ENCODE measurements at regions not wholly inside any gene's neighbourhood (a gene's known extent, or its start where the extent isn't known, plus 50 kb on each side); places are given as distances from the start of the nearest gene placed in this dataset.

DNA sequence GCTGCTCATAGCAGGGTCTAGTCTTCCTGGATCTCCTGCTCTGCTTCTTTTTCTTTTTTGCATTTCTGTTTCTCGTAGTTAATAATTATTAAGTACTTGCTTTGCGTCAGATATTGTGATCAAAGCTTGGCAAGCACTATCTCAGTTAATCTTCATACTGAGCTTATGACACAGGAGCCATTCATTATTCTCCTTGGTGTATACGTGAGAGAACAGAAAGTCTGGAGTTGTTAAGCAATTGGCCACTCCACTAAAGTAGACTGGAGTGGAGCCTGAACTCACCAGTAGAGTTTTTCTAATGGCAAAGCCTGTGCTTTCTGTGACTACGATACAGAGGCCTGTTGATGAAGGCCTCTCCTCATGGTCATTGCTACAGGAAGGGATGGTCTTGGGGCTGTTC lies 285.9 kb downstream of the RFC3 start:
- ChIA-PET POLR2A (no interaction called here), CTCF (no interaction called here)
- H3K36me3 Mint-ChIP-seq (ENCODE audit: insufficient read depth, unreplicated experiment): no peaks in the 10 kb centered on the region
- DNase-seq (ENCODE audit: unreplicated experiment): no peak
- TF ChIP-seq, protein P1, sequence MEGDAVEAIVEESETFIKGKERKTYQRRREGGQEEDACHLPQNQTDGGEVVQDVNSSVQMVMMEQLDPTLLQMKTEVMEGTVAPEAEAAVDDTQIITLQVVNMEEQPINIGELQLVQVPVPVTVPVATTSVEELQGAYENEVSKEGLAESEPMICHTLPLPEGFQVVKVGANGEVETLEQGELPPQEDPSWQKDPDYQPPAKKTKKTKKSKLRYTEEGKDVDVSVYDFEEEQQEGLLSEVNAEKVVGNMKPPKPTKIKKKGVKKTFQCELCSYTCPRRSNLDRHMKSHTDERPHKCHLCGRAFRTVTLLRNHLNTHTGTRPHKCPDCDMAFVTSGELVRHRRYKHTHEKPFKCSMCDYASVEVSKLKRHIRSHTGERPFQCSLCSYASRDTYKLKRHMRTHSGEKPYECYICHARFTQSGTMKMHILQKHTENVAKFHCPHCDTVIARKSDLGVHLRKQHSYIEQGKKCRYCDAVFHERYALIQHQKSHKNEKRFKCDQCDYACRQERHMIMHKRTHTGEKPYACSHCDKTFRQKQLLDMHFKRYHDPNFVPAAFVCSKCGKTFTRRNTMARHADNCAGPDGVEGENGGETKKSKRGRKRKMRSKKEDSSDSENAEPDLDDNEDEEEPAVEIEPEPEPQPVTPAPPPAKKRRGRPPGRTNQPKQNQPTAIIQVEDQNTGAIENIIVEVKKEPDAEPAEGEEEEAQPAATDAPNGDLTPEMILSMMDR (IDR thresholded peaks at IDR 0.05; ENCODE audit: unreplicated experiment): no peak
- H3K9me3 Mint-ChIP-seq (ENCODE audit: unreplicated experiment): peaks cover 1% of the 10 kb centered on the region
- BruUV-seq (replicated peaks): no TSS peak
- peaks cover 15% of the 10 kb centered on the region for H3K4me1 Mint-ChIP-seq (ENCODE audit: insufficient read depth, unreplicated experiment)
- H3K27me3 Mint-ChIP-seq (ENCODE audit: insufficient read depth, unreplicated experiment): no peaks in the 10 kb centered on the region
- no peak overlapping the region for H3K27ac Mint-ChIP-seq (ENCODE audit: low read depth, unreplicated experiment)
- no peak overlapping the region for H3K4me3 Mint-ChIP-seq (ENCODE audit: unreplicated experiment)
- intact Hi-C loops (cut with micrococcal nuclease): no loop called here

GRCh38 chr13:34104853-34105252 lies 286.9 kb downstream of the RFC3 start:
- Mint-ChIP-seq H3K4me3 (ENCODE audit: unreplicated experiment) (no peak overlapping the region), H3K36me3 (ENCODE audit: insufficient read depth, unreplicated experiment) (no peaks in the 10 kb centered on the region), H3K9me3 (ENCODE audit: unreplicated experiment) (peaks cover 11% of the 10 kb centered on the region), H3K27ac (ENCODE audit: low read depth, unreplicated experiment) (no peak overlapping the region), H3K4me1 (ENCODE audit: insufficient read depth, unreplicated experiment) (peaks cover 12% of the 10 kb centered on the region), H3K27me3 (ENCODE audit: insufficient read depth, unreplicated experiment) (no peaks in the 10 kb centered on the region)
- TF ChIP-seq, protein P1 (IDR thresholded peaks at IDR 0.05; ENCODE audit: unreplicated experiment): no peak
- ChIA-PET CTCF (interaction anchor here (0.6 kb wide), 1 partner anchor 231 kb away, joined by 4 read pairs; no protein-coding TSS in a partner anchor), POLR2A (interaction anchor here (0.5 kb wide), 1 partner anchor 59 kb away, joined by 4 read pairs; no protein-coding TSS in a partner anchor)
- no TSS peak for BruUV-seq (replicated peaks)
- intact Hi-C loops (cut with micrococcal nuclease): no loop called here
- no peak for DNase-seq (ENCODE audit: unreplicated experiment)

- no peaks in the 10 kb centered on the region for H3K36me3 Mint-ChIP-seq (ENCODE audit: insufficient read depth, unreplicated experiment)
- CTCF ChIA-PET: interaction anchor here (0.5 kb wide), 1 partner anchor 91 kb away, joined by 3 read pairs; no protein-coding TSS in a partner anchor
- H3K27ac Mint-ChIP-seq (ENCODE audit: low read depth, unreplicated experiment): no peak overlapping the region
- H3K9me3 Mint-ChIP-seq (ENCODE audit: unreplicated experiment): peaks cover 15% of the 10 kb centered on the region
- H3K27me3 Mint-ChIP-seq (ENCODE audit: insufficient read depth, unreplicated experiment): no peaks in the 10 kb centered on the region
- peak; percentile 9 for DNase-seq (ENCODE audit: unreplicated experiment)
- H3K4me1 Mint-ChIP-seq (ENCODE audit: insufficient read depth, unreplicated experiment): peaks cover 9% of the 10 kb centered on the region
- POLR2A ChIA-PET: interaction anchor here (0.7 to 1.5 kb wide), 2 partner anchors 49 to 447 kb away, joined by 3 to 5 read pairs; no protein-coding TSS in a partner anchor
- TF ChIP-seq, protein P1 (IDR thresholded peaks at IDR 0.05; ENCODE audit: unreplicated experiment): no peak
- intact Hi-C loops (cut with micrococcal nuclease): no loop called here
- H3K4me3 Mint-ChIP-seq (ENCODE audit: unreplicated experiment): no peak overlapping the region
- no TSS peak for BruUV-seq (replicated peaks)
Observed at GRCh38 chr13:34107806-34108205, 289.9 kb downstream of the RFC3 start.

- TF ChIP-seq, protein P1 (IDR thresholded peaks at IDR 0.05; ENCODE audit: unreplicated experiment): no peak
- Mint-ChIP-seq H3K27me3 (ENCODE audit: insufficient read depth, unreplicated experiment) (no peaks in the 10 kb centered on the region), H3K4me1 (ENCODE audit: insufficient read depth, unreplicated experiment) (peaks cover 9% of the 10 kb centered on the region), H3K9me3 (ENCODE audit: unreplicated experiment) (peaks cover 15% of the 10 kb centered on the region), H3K36me3 (ENCODE audit: insufficient read depth, unreplicated experiment) (no peaks in the 10 kb centered on the region), H3K4me3 (ENCODE audit: unreplicated experiment) (no peak overlapping the region), H3K27ac (ENCODE audit: low read depth, unreplicated experiment) (no peak overlapping the region)
- POLR2A ChIA-PET: interaction anchor here (0.6 to 1.5 kb wide), 2 partner anchors 48 to 1009 kb away, joined by 3 to 5 read pairs; no protein-coding TSS in a partner anchor
- no TSS peak for BruUV-seq (replicated peaks)
- no peak for DNase-seq (ENCODE audit: unreplicated experiment)
- intact Hi-C loops (cut with micrococcal nuclease): no loop called here
- CTCF ChIA-PET: no interaction called here
Observed at GRCh38 chr13:34108410-34108809, 290.5 kb downstream of the RFC3 start.

All from MCF 10A (cell line).